ENCODE measurements at regions not wholly inside any gene's neighbourhood (a gene's known extent, or its start where the extent isn't known, plus 50 kb on each side); places are given as distances from the start of the nearest gene placed in this dataset.

DNA sequence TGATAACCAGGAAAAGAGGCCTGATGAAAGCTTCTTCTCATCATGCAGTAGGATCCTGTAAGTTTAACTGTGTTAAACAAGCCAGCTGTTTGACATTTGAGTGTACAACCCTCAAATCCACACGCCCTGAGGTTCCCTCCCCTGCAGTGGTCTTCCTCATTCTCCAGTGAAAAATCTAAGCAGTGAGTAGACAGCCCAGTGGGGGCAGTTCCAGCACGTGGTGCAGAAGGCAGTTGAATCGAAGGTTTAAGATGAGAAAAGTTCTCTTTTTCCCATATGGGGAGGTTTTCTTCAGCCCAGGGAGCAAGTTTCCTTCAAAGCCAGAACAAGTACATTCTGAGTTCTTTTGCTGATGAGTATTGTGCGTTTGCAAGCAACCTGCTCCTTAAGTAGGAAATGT, 174.5 kb downstream of the NR2F2 start:
- Histone ChIP-seq H2BK120ac (ENCODE audit: low read depth, low read length) (no peak overlapping the region), H4K8ac (ENCODE audit: low read depth in 2 of 2, low read length in 2 of 2) (no peak overlapping the region), H3K79me1 (ENCODE audit: low read depth in 1 of 2, low read length in 2 of 2) (no peaks in the 10 kb centered on the region), H2BK5ac (ENCODE audit: low read depth, low read length, poor library complexity, severe bottlenecking) (no peak overlapping the region), H3K36me3 (ENCODE audit: control insufficient read depth, insufficient read depth, low read length) (no peaks in the 10 kb centered on the region), H4K20me1 (ENCODE audit: insufficient read depth, low read length) (no peaks in the 10 kb centered on the region), H3K4me3 (ENCODE audit: insufficient read depth, low read depth, low read length) (no peak overlapping the region), H2AFZ (replicated peaks; ENCODE audit: low read length, poor library complexity) (no peak overlapping the region), H4K5ac (ENCODE audit: low read depth, low read length) (no peak overlapping the region), H3K9me3 (ENCODE audit: control insufficient read depth, insufficient read depth, low read length) (no peaks in the 10 kb centered on the region), H3K14ac (replicated peaks; ENCODE audit: low read depth, low read length) (no peak overlapping the region), H4K91ac (ENCODE audit: insufficient read depth, low read depth, low read length) (no peak overlapping the region), H3K27me3 (ENCODE audit: control insufficient read depth, insufficient read depth, low read length) (no peaks in the 10 kb centered on the region), H3K4me2 (ENCODE audit: low read depth, low read length) (no peak overlapping the region), H2BK15ac (ENCODE audit: low read depth, low read length) (no peak overlapping the region), H3K23ac (ENCODE audit: low read depth, low read length) (no peak overlapping the region), H2BK20ac (ENCODE audit: low read depth, low read length) (no peak overlapping the region), H3K4me1 (ENCODE audit: control insufficient read depth, insufficient read depth, low read length) (no peaks in the 10 kb centered on the region), H3K9ac (ENCODE audit: low read depth, low read length) (no peak overlapping the region), H3K4ac (ENCODE audit: low read depth, low read length) (no peak overlapping the region), H3K27ac (ENCODE audit: insufficient read depth, low read length) (no peak overlapping the region), H3K56ac (ENCODE audit: extremely low read depth, insufficient read depth, low read length) (no peak overlapping the region), H2AK5ac (ENCODE audit: low read depth, low read length) (no peak overlapping the region), H3K18ac (ENCODE audit: low read depth, low read length) (no peak overlapping the region), H3K9me1 (ENCODE audit: insufficient read depth, low read length) (no peaks in the 10 kb centered on the region), H2AK9ac (replicated peaks; ENCODE audit: low read depth, low read length, poor library complexity) (no peak overlapping the region)
- dilution Hi-C loops (cut with HindIII; ENCODE audit: low sequenced_read_pairs, unreplicated experiment) = no loop called here
- ChIA-PET CTCF (no interaction called here), POLR2A (ENCODE audit: unreplicated experiment) (no interaction called here)
- in situ Hi-C loops (cut with MboI; ENCODE audit: low sequenced_read_pairs) = no loop called here
- ATAC-seq (ENCODE audit: low read depth) (no peak), DNase-seq (no peak)
- WGBS, 2 experiments (ENCODE audit: extremely low coverage in 2 of 2, insufficient read length in 1 of 2) = no CpG with 5 or more reads among the region's 4 CpGs
- BruUV-seq (replicated peaks) = no TSS peak
- intact Hi-C loops (cut with micrococcal nuclease) = no loop called here
- TF ChIP-seq POLR2A (IDR thresholded peaks at IDR 0.05; ENCODE audit: low read depth, low read length) (no peak), NFE2L2 (IDR thresholded peaks at IDR 0.05; ENCODE audit: low read depth, low read length) (no peak)

Measured in IMR-90 (cell line).